GM18519 (cell line): ENCODE measurements at regions not wholly inside any gene's neighbourhood (a gene's known extent, or its start where the extent isn't known, plus 50 kb on each side); places are given as distances from the start of the nearest gene placed in this dataset.
"Not testable (repeated sequence)": the region's sequence is repeated elsewhere in the genome, so short reads cannot be mapped to it uniquely, and the experiment has no call there.

Source experiments
- ATAC-seq: cut with Tn5 transposase; IDR thresholded peaks from one replicate; pipeline ENCODE4 v1.9.1; 2021; ENCODE audit warnings: mild to moderate bottlenecking, moderate library complexity; ENCODE audit not compliant: unreplicated experiment, low FRiP score

- no peak for ATAC-seq
Measured at GRCh38 chr14:88981948-88982347, 157.5 kb downstream of the TTC8 start.

GRCh38 chr14:88983755-88984154 is 159.3 kb downstream of the TTC8 start:
- ATAC-seq = no peak

GRCh38 chr14:88985654-88986053 is 161.2 kb downstream of the TTC8 start:
- ATAC-seq = no peak

GRCh38 chr14:88986146-88986841 is 161.8 kb downstream of the TTC8 start:
- ATAC-seq = no peak

DNA sequence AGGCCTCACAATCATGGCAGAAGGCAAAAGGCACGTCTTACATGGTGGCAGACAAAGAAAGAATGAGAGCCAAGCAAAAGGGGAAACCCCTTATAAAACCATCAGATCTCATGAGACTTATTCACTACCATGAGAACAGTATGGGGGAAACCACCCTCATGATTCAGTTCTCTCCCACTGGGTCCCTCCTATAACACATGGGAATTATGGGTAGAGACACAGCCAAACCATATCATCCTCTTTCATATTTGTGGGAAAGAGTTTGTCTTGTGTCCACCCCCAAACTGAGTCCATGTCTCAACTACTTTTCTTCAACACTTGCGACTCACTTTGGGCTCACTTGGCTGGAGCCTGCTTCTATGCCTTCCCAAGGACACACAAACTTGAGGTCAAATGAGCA is 162.5 kb downstream of the TTC8 start:
- not testable (repeated sequence) for ATAC-seq

- ATAC-seq = no peak
Measured at GRCh38 chr14:88987516-88987915, 163.1 kb downstream of the TTC8 start.

- no peak for ATAC-seq
Measured at GRCh38 chr14:88989911-88990310, 165.5 kb downstream of the TTC8 start.

DNA sequence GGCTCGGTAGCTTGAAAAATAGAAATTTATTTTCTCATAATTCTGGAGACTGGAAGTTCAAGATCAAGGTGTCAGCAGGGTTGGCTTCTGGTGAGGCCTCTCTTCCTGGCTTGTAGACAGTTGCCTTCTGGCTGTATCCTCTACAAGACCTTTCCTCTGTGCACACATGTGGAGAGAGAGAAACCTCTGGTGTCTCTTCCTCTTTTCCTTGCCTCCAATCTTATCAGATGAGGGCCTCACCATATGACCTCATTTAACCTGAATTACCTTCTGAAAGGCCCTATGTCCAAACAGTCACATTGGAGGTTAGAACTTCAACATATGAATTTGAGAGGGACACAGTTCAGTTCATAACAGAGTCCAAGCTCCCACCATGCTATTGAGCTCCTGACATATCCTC is 166.4 kb downstream of the TTC8 start:
- no peak for ATAC-seq

GRCh38 chr14:88992011-88992410 is 167.6 kb downstream of the TTC8 start:
- no peak for ATAC-seq

- no peak for ATAC-seq
Measured at GRCh38 chr14:88993946-88994345, 169.5 kb downstream of the TTC8 start.

- no peak for ATAC-seq
Measured at GRCh38 chr14:88995437-88996198, 171.2 kb downstream of the TTC8 start.

- ATAC-seq = no peak
Measured at GRCh38 chr14:88998027-88998426, 173.6 kb downstream of the TTC8 start.

- no peak for ATAC-seq
Measured at GRCh38 chr14:88999137-88999536, 174.7 kb downstream of the TTC8 start.

DNA sequence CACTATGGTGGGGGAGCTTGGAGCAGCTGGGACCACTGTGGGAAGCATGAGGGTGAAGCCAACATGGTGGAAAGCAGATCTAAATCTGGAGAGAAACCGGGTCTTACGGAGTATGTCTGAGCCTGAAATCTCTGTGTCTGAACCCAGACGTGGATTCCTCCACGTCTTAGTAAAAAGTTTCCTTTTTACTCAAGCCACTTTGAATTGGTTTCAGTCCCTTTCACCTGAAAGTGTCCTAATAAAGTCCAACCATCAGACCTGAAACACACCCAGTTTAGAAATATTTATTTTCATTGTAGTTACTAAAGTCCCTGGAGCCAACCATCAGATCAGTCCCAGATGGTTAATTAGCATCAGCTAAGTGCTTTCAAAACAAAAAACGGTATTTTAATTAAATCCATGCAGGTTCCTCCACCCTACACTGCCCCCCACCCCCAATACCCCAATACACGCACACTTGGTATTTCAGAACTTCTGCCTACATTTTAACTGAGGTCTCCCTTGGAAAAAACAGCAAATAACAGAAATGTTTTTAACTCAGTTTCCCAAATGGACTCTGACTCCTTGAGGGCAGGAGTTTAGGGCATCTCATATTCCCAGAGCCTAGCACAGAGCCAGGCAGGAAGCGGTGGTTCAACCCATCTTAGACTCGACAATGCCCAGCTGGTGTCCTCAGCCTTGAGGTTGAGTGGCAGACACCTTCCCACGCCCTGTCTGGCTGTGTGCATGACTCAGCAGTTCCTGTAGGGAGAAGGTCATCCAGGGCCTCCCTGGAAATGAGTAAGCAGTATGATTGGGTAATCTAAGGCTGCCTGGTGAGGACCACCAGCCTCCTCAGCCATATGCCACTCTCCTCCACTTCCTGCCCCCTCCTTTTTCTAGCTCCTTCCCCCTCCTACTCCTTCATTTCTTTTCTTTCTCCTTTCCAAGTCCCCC is 175.8 kb downstream of the TTC8 start:
- no peak for ATAC-seq

DNA sequence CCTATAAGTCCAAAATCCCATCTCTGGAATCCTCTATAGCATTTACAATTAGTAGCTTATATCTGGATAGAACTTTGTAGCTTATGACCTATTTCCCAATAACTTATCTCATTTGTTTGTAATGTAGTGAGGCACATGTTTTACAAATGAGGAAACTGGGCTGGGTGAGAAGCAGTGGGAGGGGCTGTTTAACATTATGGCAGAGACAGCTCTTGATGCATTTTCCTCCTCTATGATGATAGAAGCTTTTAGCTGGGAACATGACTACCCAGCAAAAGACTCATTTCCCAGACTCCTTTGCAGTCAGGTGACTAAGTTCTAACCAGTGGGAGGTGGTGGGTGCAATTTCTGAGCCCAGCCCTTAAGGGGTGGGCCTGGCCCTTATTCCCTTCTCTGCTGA is 179.7 kb downstream of the TTC8 start:
- ATAC-seq = no peak

DNA sequence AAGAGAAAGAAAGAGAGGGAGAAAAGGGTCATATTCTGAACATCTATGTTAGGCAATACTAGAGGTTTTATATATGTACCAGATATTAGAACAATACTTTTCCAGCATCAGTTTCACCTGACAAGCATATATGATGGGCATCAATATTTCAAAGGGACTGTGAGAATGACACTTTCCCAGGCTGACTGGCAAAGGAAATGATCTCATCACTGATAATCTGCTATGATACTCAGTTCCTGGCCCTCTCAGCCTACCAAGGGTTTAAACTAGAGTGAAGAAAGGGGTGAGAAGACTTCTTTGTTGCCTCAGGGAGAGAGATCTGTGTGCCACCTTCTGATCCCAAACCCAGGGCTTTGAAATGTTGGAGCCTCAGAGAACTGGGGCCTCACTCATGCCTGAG is 183.5 kb downstream of the TTC8 start:
- ATAC-seq = no peak

GRCh38 chr14:89011355-89012281 is 187.2 kb downstream of the TTC8 start:
- ATAC-seq = no peak

- ATAC-seq = no peak
Measured at GRCh38 chr14:89012282-89013097, 188.0 kb downstream of the TTC8 start.

DNA sequence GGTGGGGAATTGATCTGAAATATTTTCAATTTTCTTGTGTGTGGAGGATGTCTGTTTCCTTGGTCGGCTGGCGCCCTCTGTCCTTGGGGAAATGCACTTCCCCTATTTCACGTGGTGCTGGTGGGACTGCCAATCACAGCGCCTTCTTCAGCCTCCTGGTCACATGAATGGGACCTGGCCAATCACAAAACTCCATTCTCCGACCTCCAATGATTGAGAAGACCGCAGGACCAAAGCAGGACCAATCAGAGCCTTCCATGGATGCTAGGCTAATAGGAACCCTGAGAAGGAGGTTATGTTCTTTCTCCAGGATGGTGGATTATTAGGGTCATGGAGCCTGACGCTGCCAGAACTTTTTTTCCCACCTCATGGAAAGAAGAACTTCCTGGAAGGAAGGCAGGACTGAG is 188.7 kb downstream of the TTC8 start:
- ATAC-seq = no peak
